ENCODE measurements at regions not wholly inside any gene's neighbourhood (a gene's known extent, or its start where the extent isn't known, plus 50 kb on each side); places are given as distances from the start of the nearest gene placed in this dataset.

DNA sequence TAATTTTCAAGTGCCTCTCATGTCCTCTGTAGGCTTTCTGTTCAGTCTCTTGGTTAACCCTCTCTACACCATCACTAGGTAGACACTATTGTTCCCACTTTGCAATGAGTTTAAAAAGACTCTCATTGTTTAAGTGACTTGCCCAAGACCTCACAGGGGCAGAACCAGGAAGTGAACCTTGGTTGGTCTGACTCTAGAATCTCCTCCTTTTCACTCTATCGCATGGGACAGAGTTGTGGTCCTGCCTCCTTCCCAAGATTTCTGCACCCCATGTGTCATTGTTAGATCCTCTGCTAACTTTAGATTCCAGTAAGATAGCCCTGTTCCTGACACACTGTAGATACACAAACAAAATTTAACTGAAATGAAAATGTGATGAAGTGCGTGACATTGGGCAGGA is 481.7 kb upstream of the USP24 start:
- Mint-ChIP-seq H3K27me3 (ENCODE audit: insufficient read depth) (peaks cover 59% of the 10 kb centered on the region), H3K4me1 (peaks cover 27% of the 10 kb centered on the region), H3K27ac (no peak overlapping the region), H3K36me3 (ENCODE audit: low read depth) (no peaks in the 10 kb centered on the region), H3K4me3 (no peak overlapping the region), H3K9me3 (no peaks in the 10 kb centered on the region)
- no peak overlapping the region for H3K4me3 ChIP-seq (ENCODE audit: low read length)
- no peak overlapping the region for H3K9ac ChIP-seq (ENCODE audit: extremely low read depth, low read length, poor library complexity, severe bottlenecking)
- peaks cover 12% of the 10 kb centered on the region for H3K9me3 ChIP-seq (ENCODE audit: control insufficient read depth, low read length)
- TF ChIP-seq, protein P1, sequence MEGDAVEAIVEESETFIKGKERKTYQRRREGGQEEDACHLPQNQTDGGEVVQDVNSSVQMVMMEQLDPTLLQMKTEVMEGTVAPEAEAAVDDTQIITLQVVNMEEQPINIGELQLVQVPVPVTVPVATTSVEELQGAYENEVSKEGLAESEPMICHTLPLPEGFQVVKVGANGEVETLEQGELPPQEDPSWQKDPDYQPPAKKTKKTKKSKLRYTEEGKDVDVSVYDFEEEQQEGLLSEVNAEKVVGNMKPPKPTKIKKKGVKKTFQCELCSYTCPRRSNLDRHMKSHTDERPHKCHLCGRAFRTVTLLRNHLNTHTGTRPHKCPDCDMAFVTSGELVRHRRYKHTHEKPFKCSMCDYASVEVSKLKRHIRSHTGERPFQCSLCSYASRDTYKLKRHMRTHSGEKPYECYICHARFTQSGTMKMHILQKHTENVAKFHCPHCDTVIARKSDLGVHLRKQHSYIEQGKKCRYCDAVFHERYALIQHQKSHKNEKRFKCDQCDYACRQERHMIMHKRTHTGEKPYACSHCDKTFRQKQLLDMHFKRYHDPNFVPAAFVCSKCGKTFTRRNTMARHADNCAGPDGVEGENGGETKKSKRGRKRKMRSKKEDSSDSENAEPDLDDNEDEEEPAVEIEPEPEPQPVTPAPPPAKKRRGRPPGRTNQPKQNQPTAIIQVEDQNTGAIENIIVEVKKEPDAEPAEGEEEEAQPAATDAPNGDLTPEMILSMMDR (conservative IDR thresholded peaks at IDR 0.05): no peak
- peaks cover 68% of the 10 kb centered on the region for H3K27me3 ChIP-seq (ENCODE audit: control insufficient read depth, insufficient read depth, low read length, poor library complexity, severe bottlenecking)
- no peaks in the 10 kb centered on the region for H3K36me3 ChIP-seq (ENCODE audit: control insufficient read depth, insufficient read depth, low read length)
- H3K27ac ChIP-seq (ENCODE audit: low read depth, low read length): no peak overlapping the region
- H3K4me1 ChIP-seq (ENCODE audit: control insufficient read depth, insufficient read depth, low read length): no peaks in the 10 kb centered on the region
- no peak for DNase-seq
- 90 to 100% methylated on average over 1 to 2 of the region's 2 CpGs for WGBS, 2 experiments (ENCODE audit: insufficient coverage in 1 of 2, insufficient read length in 1 of 2)

DNA sequence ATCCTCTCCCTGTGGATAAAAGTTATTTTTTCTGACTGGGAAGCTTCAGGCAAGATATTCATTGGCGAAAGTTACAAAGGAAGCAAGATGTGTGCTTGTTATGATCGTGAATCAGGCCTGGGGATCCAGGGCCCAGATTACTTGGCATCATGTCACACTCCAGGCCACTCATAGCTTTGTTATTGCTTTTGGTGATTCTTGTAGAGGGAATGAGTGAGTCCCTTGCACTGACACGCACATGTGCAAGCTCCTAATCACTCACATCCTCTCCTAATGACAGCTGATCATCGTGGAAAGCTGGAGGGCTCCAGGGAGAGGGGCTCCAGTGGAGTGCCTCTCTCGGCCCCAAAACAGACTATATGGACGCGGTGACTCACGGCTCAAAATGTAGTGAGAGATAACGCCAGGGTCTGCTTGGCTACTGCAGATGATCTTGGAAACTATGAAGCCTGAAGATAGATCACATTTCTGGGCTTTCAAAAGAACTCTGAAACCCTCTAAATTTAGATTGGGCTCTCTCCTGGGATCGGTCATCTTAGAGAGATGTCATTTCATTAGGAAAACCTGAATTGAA is 481.1 kb upstream of the USP24 start:
- Histone ChIP-seq H3K36me3 (ENCODE audit: control insufficient read depth, insufficient read depth, low read length) (no peaks in the 10 kb centered on the region), H3K27me3 (ENCODE audit: control insufficient read depth, insufficient read depth, low read length, poor library complexity, severe bottlenecking) (peaks cover 68% of the 10 kb centered on the region), H3K4me1 (ENCODE audit: control insufficient read depth, insufficient read depth, low read length) (peaks cover 3% of the 10 kb centered on the region), H3K9ac (ENCODE audit: extremely low read depth, low read length, poor library complexity, severe bottlenecking) (no peak overlapping the region), H3K27ac (ENCODE audit: low read depth, low read length) (no peak overlapping the region), H3K9me3 (ENCODE audit: control insufficient read depth, low read length) (peaks cover 12% of the 10 kb centered on the region), H3K4me3 (ENCODE audit: low read length) (no peak overlapping the region)
- TF ChIP-seq, protein P1 (conservative IDR thresholded peaks at IDR 0.05): no peak
- Mint-ChIP-seq H3K27me3 (ENCODE audit: insufficient read depth) (peaks cover 59% of the 10 kb centered on the region), H3K4me1 (peaks cover 30% of the 10 kb centered on the region), H3K4me3 (no peak overlapping the region), H3K27ac (no peak overlapping the region), H3K9me3 (no peaks in the 10 kb centered on the region), H3K36me3 (ENCODE audit: low read depth) (no peaks in the 10 kb centered on the region)
- WGBS, 2 experiments (ENCODE audit: insufficient coverage in 1 of 2, insufficient read length in 1 of 2): 94 to 96% methylated on average over 8 to 10 of the region's 10 CpGs
- no peak for DNase-seq

DNA sequence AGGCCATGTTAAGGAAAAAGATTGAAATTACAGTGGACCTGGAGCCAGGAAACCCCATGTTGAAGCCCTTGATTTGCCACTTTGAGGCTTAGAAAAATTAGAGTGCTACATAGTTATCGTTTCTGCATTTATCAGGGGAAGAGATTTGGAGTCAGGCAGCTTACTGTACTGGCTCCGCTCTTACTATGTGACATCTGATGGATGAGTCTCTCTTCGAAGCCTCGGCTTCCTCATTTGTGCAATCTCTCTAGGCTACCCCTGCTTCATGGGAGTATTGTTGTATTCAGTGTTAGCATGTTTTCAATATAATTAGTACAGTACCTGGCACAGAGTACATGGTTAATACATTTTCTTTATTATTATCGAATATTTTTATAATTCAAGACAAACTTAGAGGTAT is 480.4 kb upstream of the USP24 start:
- Histone ChIP-seq H3K27me3 (ENCODE audit: control insufficient read depth, insufficient read depth, low read length, poor library complexity, severe bottlenecking) (peaks cover 64% of the 10 kb centered on the region), H3K27ac (ENCODE audit: low read depth, low read length) (no peak overlapping the region), H3K9me3 (ENCODE audit: control insufficient read depth, low read length) (peaks cover 9% of the 10 kb centered on the region), H3K9ac (ENCODE audit: extremely low read depth, low read length, poor library complexity, severe bottlenecking) (no peak overlapping the region), H3K4me3 (ENCODE audit: low read length) (no peak overlapping the region), H3K4me1 (ENCODE audit: control insufficient read depth, insufficient read depth, low read length) (peaks cover 6% of the 10 kb centered on the region), H3K36me3 (ENCODE audit: control insufficient read depth, insufficient read depth, low read length) (no peaks in the 10 kb centered on the region)
- TF ChIP-seq, protein P1 (conservative IDR thresholded peaks at IDR 0.05): no peak
- H3K9me3 Mint-ChIP-seq: no peaks in the 10 kb centered on the region
- WGBS, 2 experiments (ENCODE audit: insufficient coverage in 1 of 2, insufficient read length in 1 of 2): 93 to 95% methylated on average over 2 to 4 of the region's 5 CpGs
- H3K36me3 Mint-ChIP-seq (ENCODE audit: low read depth): no peaks in the 10 kb centered on the region
- no peak for DNase-seq
- H3K4me3 Mint-ChIP-seq: no peak overlapping the region
- H3K27ac Mint-ChIP-seq: no peak overlapping the region
- H3K27me3 Mint-ChIP-seq (ENCODE audit: insufficient read depth): peaks cover 60% of the 10 kb centered on the region
- peaks cover 34% of the 10 kb centered on the region for H3K4me1 Mint-ChIP-seq

Data from endodermal cell (in vitro differentiated cells).